Endothelial cell of umbilical vein (primary cell): ENCODE measurements at regions not wholly inside any gene's neighbourhood (a gene's known extent, or its start where the extent isn't known, plus 50 kb on each side); places are given as distances from the start of the nearest gene placed in this dataset.

Experiments
- BruUV-seq: library from RNA; stranded (reverse); fragments of 400-500 nt; replicated peaks from 2 replicates; lab custom pipeline; 2021; lab: Mats Ljungman, UMichigan
- CTCF ChIA-PET: fragments of 300-600, 350-600 bp; sonication (Branson Sonifier 250); formaldehyde crosslinking; loops from one replicate; lab custom pipeline; 2021; ENCODE audit warnings: antibody characterized with exemption, inconsistent platforms; lab: Charles Lee
- POLR2A ChIA-PET: fragments of 300-600, 350-600 bp; sonication (Branson Sonifier 250); formaldehyde crosslinking; loops from one replicate; lab custom pipeline; 2021; ENCODE audit warnings: antibody characterized with exemption, inconsistent platforms; lab: Charles Lee
- DNase-seq: peaks from one replicate; pipeline ENCODE4 v3.0.0-alpha.2; 2011; ENCODE audit warnings: low read depth, low spot score
- FAIRE-seq: peaks from 2 replicates; lab custom pipeline; 2011; peaks lifted over from hg19 to GRCh38; lab: Jason Lieb, UNC
- H2AFZ ChIP-seq: 2 replicates; pipeline ENCODE4 v1.6.0; 2012; ENCODE audit warnings: low read depth, low read length, control low read depth, inconsistent platforms
- H3K27ac ChIP-seq: 2 replicates; pipeline ENCODE4 v1.5.1; 2011; ENCODE audit warnings: low read depth, mild to moderate bottlenecking, control low read depth, low read length, moderate library complexity; ENCODE audit not compliant: insufficient read depth
- H3K27me3 ChIP-seq, 2 experiments: 2 replicates each; pipeline versions ENCODE4 v1.6.0 to v1.6.1; 2011; ENCODE audit warnings: low read length in 2 of 2, mixed read lengths in 1 of 2; ENCODE audit not compliant: control insufficient read depth in 2 of 2, insufficient read depth in 2 of 2
- H3K36me3 ChIP-seq, 2 experiments: 2 replicates in 1 of 2; 3 replicates in 1 of 2; pipeline ENCODE4 v1.5.1; 2011; ENCODE audit warnings: low read length in 2 of 2, mild to moderate bottlenecking in 1 of 2, moderate library complexity in 1 of 2; ENCODE audit not compliant: control insufficient read depth in 2 of 2, insufficient read depth in 2 of 2; ENCODE audit errors: extremely low read depth in 1 of 2
- H3K4me1 ChIP-seq: 3 replicates; pipeline ENCODE4 v1.5.1; 2011; ENCODE audit warnings: mild to moderate bottlenecking, low read length; ENCODE audit not compliant: control insufficient read depth, insufficient read depth; ENCODE audit errors: extremely low read depth
- H3K4me2 ChIP-seq: 2 replicates; pipeline ENCODE4 v1.6.1; 2011; ENCODE audit warnings: low read length, control low read depth, mixed read lengths; ENCODE audit not compliant: insufficient read depth
- H3K4me3 ChIP-seq, 3 experiments: fragments of 200-600 bp in 1 of 3; sonication (generic), shearing (Covaris generic) in 1 of 3; replicated peaks in 1 of 3; 2 replicates each; pipeline ENCODE4 v1.5.1; 2011 to 2016; ENCODE audit warnings: control low read depth in 3 of 3, low read length in 3 of 3, mild to moderate bottlenecking in 2 of 3, inconsistent platforms in 1 of 3, low read depth in 1 of 3, moderate library complexity in 1 of 3; ENCODE audit not compliant: insufficient read depth in 1 of 3
- H3K79me2 ChIP-seq: 2 replicates; pipeline ENCODE4 v1.6.0; 2012; ENCODE audit warnings: low read length, inconsistent platforms; ENCODE audit not compliant: control insufficient read depth, insufficient read depth
- H3K9ac ChIP-seq: replicated peaks from 2 replicates; pipeline ENCODE3; 2011; ENCODE audit warnings: low read length, control low read depth; ENCODE audit not compliant: insufficient read depth; ENCODE audit errors: extremely low read depth
- H3K9me1 ChIP-seq: replicated peaks from 3 replicates; pipeline ENCODE4 v1.6.0; 2011; ENCODE audit warnings: mild to moderate bottlenecking, low read length; ENCODE audit not compliant: control insufficient read depth, insufficient read depth; ENCODE audit errors: extremely low read depth
- H3K9me3 ChIP-seq: replicated peaks from 2 replicates; pipeline ENCODE4 v1.5.1; 2012; ENCODE audit warnings: low read length, inconsistent platforms; ENCODE audit not compliant: control insufficient read depth, insufficient read depth
- H4K20me1 ChIP-seq: replicated peaks from 2 replicates; pipeline ENCODE3; 2011; ENCODE audit warnings: mild to moderate bottlenecking, low read length; ENCODE audit not compliant: control insufficient read depth, insufficient read depth; ENCODE audit errors: extremely low read depth
- EZH2 ChIP-seq: IDR thresholded peaks from 2 replicates; pipeline ENCODE4 v1.6.1; 2012; ENCODE audit warnings: borderline replicate concordance, low read depth, mild to moderate bottlenecking, moderate library complexity, low read length, inconsistent platforms; ENCODE audit not compliant: severe bottlenecking
- FOS ChIP-seq: IDR thresholded peaks from 2 replicates; pipeline ENCODE4 v1.6.1; 2011; ENCODE audit warnings: mild to moderate bottlenecking, low read length, moderate library complexity, borderline replicate concordance; ENCODE audit not compliant: insufficient read depth
- GATA2 ChIP-seq: IDR thresholded peaks from 2 replicates; pipeline ENCODE4 v1.7.0; 2011; ENCODE audit warnings: low read depth, mild to moderate bottlenecking, moderate library complexity, mixed read lengths, low read length; ENCODE audit not compliant: insufficient read length, insufficient read depth
- JUN ChIP-seq: IDR thresholded peaks from 2 replicates; pipeline ENCODE4 v1.6.1; 2011; ENCODE audit warnings: borderline replicate concordance, low read depth; ENCODE audit not compliant: insufficient read length, insufficient read depth
- MAX ChIP-seq: IDR thresholded peaks from 2 replicates; pipeline ENCODE4 v1.6.1; 2011; ENCODE audit not compliant: insufficient read depth, insufficient read length
- MYC ChIP-seq: IDR thresholded peaks from one replicate; pipeline ENCODE4 v1.6.1; 2011; ENCODE audit warnings: mild to moderate bottlenecking, low read depth, low read length
- POLR2A ChIP-seq: IDR thresholded peaks from 2 replicates; pipeline ENCODE4 v1.6.1; 2012; ENCODE audit warnings: low read depth, mild to moderate bottlenecking, control low read depth, low read length
- POLR2AphosphoS5 ChIP-seq: IDR thresholded peaks from 2 replicates; pipeline ENCODE4 v1.6.1; 2012; ENCODE audit warnings: low read depth, mild to moderate bottlenecking, control low read depth, low read length, moderate library complexity; ENCODE audit not compliant: insufficient read depth
- dilution Hi-C: fragments of 300-500 bp; cut with MboI; formaldehyde crosslinking; loops from one replicate; pipeline ENCODE4 v1.15.0; 2019; ENCODE audit warnings: low sequenced_read_pairs; ENCODE audit not compliant: extremely low pct_ligation_motif_present
- intact Hi-C: fragments of 100-400 bp; cut with micrococcal nuclease; formaldehyde crosslinking; loops from one replicate; pipeline ENCODE4 v1.10.0; 2022
- TF ChIP-seq, protein P1 (sequence below), 2 donors: IDR thresholded peaks; 1 replicate in 1 of 2; 2 replicates in 1 of 2; pipeline ENCODE4 v1.5.1; 2011; ENCODE audit warnings: low read length in 2 of 2, mild to moderate bottlenecking in 2 of 2, moderate library complexity in 2 of 2, control low read depth in 1 of 2, inconsistent platforms in 1 of 2, low read depth in 1 of 2; ENCODE audit not compliant: insufficient read depth in 1 of 2; ENCODE audit errors: extremely low read depth in 1 of 2

DNA sequence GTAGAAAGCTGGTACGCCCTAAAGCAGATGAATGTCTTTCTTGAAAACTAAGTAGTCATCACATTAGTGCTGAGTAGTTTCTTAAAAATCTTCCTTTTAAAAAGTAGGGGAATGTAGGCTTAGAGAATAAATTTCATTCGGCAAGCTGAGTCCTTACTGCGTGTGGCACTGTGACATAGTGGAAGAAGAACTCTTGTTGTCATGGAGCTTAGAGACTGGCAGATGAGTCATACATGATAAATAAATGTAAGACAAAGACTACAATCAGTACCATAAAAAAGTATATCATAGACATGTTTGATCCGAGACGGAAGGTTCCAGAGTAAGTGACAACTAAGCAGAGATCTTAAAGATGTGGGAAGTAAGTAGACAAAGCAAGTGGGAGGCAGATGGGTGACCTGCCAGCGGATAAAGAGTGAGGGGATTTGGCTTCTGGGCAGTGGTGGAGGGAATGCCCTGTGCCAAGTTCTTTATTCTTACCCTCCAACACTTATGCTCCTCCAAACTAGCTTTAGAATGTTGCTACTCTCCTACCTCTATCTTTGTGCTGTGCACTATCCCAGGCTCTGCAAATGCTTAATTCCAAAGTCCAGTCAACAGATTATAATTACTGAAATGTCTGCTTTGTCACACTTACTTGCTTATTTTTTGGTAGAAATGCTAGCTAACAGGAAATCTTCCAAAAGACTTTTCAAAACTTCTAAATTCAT, 608.5 kb upstream of the USP24 start:
- Histone ChIP-seq H3K27me3 (no peaks in the 10 kb centered on the region), H3K9me3 (no peaks in the 10 kb centered on the region), H3K79me2 (no peaks in the 10 kb centered on the region), H3K27ac (no peak overlapping the region), H2AFZ (no peak overlapping the region), H3K9me1 (no peaks in the 10 kb centered on the region), H3K4me1 (no peaks in the 10 kb centered on the region), H4K20me1 (no peaks in the 10 kb centered on the region), H3K4me2 (no peak overlapping the region), H3K36me3 (no peaks in the 10 kb centered on the region), H3K9ac (no peak overlapping the region), H3K4me3 (no peak overlapping the region)
- ChIA-PET CTCF (interaction anchor here (1.0 kb wide), 1 partner anchor 16 kb away, joined by 3 read pairs; no protein-coding TSS in a partner anchor), POLR2A (no interaction called here)
- TF ChIP-seq MAX (no peak), POLR2AphosphoS5 (no peak), GATA2 (no peak), MYC (no peak), FOS (no peak), POLR2A (no peak), EZH2 (no peak), JUN (no peak)
- TF ChIP-seq, protein P1, sequence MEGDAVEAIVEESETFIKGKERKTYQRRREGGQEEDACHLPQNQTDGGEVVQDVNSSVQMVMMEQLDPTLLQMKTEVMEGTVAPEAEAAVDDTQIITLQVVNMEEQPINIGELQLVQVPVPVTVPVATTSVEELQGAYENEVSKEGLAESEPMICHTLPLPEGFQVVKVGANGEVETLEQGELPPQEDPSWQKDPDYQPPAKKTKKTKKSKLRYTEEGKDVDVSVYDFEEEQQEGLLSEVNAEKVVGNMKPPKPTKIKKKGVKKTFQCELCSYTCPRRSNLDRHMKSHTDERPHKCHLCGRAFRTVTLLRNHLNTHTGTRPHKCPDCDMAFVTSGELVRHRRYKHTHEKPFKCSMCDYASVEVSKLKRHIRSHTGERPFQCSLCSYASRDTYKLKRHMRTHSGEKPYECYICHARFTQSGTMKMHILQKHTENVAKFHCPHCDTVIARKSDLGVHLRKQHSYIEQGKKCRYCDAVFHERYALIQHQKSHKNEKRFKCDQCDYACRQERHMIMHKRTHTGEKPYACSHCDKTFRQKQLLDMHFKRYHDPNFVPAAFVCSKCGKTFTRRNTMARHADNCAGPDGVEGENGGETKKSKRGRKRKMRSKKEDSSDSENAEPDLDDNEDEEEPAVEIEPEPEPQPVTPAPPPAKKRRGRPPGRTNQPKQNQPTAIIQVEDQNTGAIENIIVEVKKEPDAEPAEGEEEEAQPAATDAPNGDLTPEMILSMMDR (IDR thresholded peaks at IDR 0.05; ENCODE audit: extremely low read depth in 1 of 2, insufficient read depth in 1 of 2, low read depth in 1 of 2, low read length in 2 of 2) = no peak
- DNase-seq (no peak), FAIRE-seq (no peak)
- BruUV-seq = no TSS peak
- intact Hi-C loops = no loop called here
- dilution Hi-C loops = no loop called here
